ENCODE measurements at regions not wholly inside any gene's neighbourhood (a gene's known extent, or its start where the extent isn't known, plus 50 kb on each side); places are given as distances from the start of the nearest gene placed in this dataset.
A peak's percentile ranks its signal among the peaks of the same experiment; 100 is the strongest.

DNA sequence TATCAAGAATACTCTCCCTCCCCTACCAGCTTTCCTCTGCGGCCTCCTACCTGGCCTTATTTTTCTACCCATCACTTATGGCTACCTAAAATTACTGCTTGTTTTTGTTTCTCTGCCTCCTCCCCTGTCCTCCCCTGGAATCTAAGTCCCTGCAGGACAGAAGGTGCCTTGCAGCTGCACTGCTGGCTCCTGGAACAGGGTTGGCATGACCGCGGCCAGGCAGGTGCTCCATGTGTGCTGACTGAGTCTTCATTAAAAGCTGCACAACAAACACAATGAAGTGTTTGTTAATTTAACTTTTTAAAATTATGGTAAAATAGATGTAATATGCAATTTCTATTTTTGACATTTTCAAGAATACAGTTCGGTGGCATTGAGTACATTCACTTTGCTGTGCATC, 171.9 kb upstream of the FHL2 start:
- peaks cover 0 to 7% (median 0%) of the 10 kb centered on the region in 3 donors for H3K27me3 ChIP-seq (ENCODE audit: control insufficient read depth in 3 of 3, insufficient read depth in 3 of 3, low read length in 3 of 3)
- H3K4me1 ChIP-seq (ENCODE audit: control insufficient read depth in 3 of 3, insufficient read depth in 2 of 3, low read depth in 1 of 3, low read length in 2 of 3), result peaks cover 0 to 3% (median 2%) of the 10 kb centered on the region in 3 donors
- H3K27ac ChIP-seq (ENCODE audit: low read depth in 1 of 3, low read length in 2 of 3), result no peak overlapping the region
- H3K36me3 ChIP-seq (ENCODE audit: control insufficient read depth in 3 of 3, insufficient read depth in 2 of 3, low read depth in 1 of 3, low read length in 3 of 3), result no peaks in the 10 kb centered on the region
- no peaks in the 10 kb centered on the region for H3K9me3 ChIP-seq (ENCODE audit: control insufficient read depth in 2 of 2, insufficient read depth in 1 of 2, low read depth in 1 of 2, low read length in 1 of 2)
- H3K4me3 ChIP-seq (ENCODE audit: low read depth in 1 of 3, low read length in 3 of 3), result no peak overlapping the region
- no peak for FAIRE-seq
- WGBS, 3 donors, result 90 to 96% (median 93%) methylated on average over 4 of the region's 4 CpGs
- no peak for DNase-seq

DNA sequence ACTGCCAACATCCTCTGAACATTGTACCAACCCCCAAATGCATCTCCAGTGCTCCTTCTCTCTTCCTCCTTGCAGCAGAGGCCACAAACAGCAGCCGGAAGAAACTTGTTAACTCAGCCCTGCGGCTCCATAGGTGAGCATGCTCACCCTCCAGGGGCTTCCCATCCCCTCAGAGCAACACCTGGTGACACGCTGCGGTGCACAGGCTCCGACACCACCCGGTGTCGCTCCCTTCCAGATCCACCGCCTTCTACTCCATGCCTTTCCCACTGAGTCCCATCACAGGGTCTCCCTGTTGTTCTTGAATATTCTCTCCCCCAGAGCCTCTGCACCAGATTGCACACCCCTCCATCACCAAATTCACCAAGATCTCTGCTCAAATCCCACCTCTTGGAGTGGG, 171.5 kb upstream of the FHL2 start:
- 92 to 96% (median 94%) methylated on average over 8 of the region's 8 CpGs for WGBS, 3 donors
- Histone ChIP-seq H3K27me3 (ENCODE audit: control insufficient read depth in 3 of 3, insufficient read depth in 3 of 3, low read length in 3 of 3) (peaks cover 0 to 7% (median 0%) of the 10 kb centered on the region in 3 donors), H3K4me3 (ENCODE audit: low read depth in 1 of 3, low read length in 3 of 3) (no peak overlapping the region), H3K4me1 (ENCODE audit: control insufficient read depth in 3 of 3, insufficient read depth in 2 of 3, low read depth in 1 of 3, low read length in 2 of 3) (peaks cover 0 to 2% (median 0%) of the 10 kb centered on the region in 3 donors), H3K36me3 (ENCODE audit: control insufficient read depth in 3 of 3, insufficient read depth in 2 of 3, low read depth in 1 of 3, low read length in 3 of 3) (no peaks in the 10 kb centered on the region), H3K9me3 (ENCODE audit: control insufficient read depth in 2 of 2, insufficient read depth in 1 of 2, low read depth in 1 of 2, low read length in 1 of 2) (no peaks in the 10 kb centered on the region), H3K27ac (ENCODE audit: low read depth in 1 of 3, low read length in 2 of 3) (no peak overlapping the region)
- FAIRE-seq (no peak), DNase-seq (no peak)

DNA sequence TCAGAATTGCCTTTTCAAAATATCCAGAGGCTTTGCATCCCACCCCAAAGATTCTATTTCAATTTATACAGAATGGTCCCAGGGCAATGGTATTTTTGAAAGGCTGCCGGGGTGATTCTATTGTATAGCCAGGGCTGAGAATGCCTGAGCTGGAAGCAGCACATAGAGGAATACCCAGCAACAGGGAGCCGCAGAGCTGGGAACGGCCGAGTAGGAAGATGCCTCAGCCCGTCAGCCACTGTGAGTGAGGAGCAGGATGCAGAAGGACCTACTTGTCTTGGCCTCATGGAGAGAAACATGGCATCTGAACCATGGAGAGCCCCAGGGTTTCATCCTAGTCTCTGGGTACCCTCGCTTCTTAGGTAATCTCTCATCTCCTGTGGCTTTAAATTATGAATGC, 170.8 kb upstream of the FHL2 start:
- Histone ChIP-seq H3K9me3 (ENCODE audit: control insufficient read depth in 2 of 2, insufficient read depth in 1 of 2, low read depth in 1 of 2, low read length in 1 of 2) (peaks cover 0 to 7% of the 10 kb centered on the region in 2 donors), H3K27ac (ENCODE audit: low read depth in 1 of 3, low read length in 2 of 3) (no peak overlapping the region), H3K36me3 (ENCODE audit: control insufficient read depth in 3 of 3, insufficient read depth in 2 of 3, low read depth in 1 of 3, low read length in 3 of 3) (no peaks in the 10 kb centered on the region), H3K27me3 (ENCODE audit: control insufficient read depth in 3 of 3, insufficient read depth in 3 of 3, low read length in 3 of 3) (peaks cover 0 to 7% (median 0%) of the 10 kb centered on the region in 3 donors), H3K4me3 (ENCODE audit: low read depth in 1 of 3, low read length in 3 of 3) (no peak overlapping the region), H3K4me1 (ENCODE audit: control insufficient read depth in 3 of 3, insufficient read depth in 2 of 3, low read depth in 1 of 3, low read length in 2 of 3) (peaks cover 0 to 2% (median 0%) of the 10 kb centered on the region in 3 donors)
- DNase-seq (no peak), FAIRE-seq (no peak)
- WGBS, 3 donors, result 87 to 93% (median 87%) methylated on average over 6 of the region's 6 CpGs

DNA sequence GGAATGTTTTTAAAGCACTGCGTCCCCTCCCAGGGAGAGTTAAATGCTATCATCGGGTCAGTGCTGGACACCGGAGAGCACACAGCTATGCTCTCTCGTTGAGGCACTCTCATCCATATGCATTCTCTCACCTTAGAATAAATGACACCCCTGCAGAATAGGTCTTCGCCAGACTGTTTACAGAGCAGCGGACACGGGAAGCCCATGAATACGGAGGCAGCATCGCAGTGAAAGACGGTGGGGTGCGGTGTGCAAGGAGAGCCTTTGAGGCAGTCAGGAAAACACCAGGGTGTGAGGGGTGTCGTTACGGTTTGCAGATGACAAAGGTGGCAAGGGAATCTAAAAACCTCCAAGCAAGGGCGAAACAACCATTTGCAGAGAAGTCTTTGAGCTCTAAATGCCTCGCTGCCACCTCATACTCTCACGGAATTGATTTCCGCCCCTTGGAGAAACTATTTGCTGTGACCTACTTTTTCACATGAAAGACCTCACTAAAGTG, 169.2 kb upstream of the FHL2 start:
- Histone ChIP-seq H3K27me3 (ENCODE audit: control insufficient read depth in 3 of 3, insufficient read depth in 3 of 3, low read length in 3 of 3) (peaks cover 0 to 7% (median 0%) of the 10 kb centered on the region in 3 donors), H3K36me3 (ENCODE audit: control insufficient read depth in 3 of 3, insufficient read depth in 2 of 3, low read depth in 1 of 3, low read length in 3 of 3) (no peaks in the 10 kb centered on the region), H3K27ac (ENCODE audit: low read depth in 1 of 3, low read length in 2 of 3) (peak overlapping the region in 1 of 3 donors; percentile 14), H3K4me1 (ENCODE audit: control insufficient read depth in 3 of 3, insufficient read depth in 2 of 3, low read depth in 1 of 3, low read length in 2 of 3) (no peaks in the 10 kb centered on the region), H3K9me3 (ENCODE audit: control insufficient read depth in 2 of 2, insufficient read depth in 1 of 2, low read depth in 1 of 2, low read length in 1 of 2) (peaks cover 0 to 9% of the 10 kb centered on the region in 2 donors), H3K4me3 (ENCODE audit: low read depth in 1 of 3, low read length in 3 of 3) (no peak overlapping the region)
- no peak for FAIRE-seq
- DNase-seq, result no peak
- WGBS, 3 donors, result 55 to 73% (median 67%) methylated on average over 17 of the region's 17 CpGs

DNA sequence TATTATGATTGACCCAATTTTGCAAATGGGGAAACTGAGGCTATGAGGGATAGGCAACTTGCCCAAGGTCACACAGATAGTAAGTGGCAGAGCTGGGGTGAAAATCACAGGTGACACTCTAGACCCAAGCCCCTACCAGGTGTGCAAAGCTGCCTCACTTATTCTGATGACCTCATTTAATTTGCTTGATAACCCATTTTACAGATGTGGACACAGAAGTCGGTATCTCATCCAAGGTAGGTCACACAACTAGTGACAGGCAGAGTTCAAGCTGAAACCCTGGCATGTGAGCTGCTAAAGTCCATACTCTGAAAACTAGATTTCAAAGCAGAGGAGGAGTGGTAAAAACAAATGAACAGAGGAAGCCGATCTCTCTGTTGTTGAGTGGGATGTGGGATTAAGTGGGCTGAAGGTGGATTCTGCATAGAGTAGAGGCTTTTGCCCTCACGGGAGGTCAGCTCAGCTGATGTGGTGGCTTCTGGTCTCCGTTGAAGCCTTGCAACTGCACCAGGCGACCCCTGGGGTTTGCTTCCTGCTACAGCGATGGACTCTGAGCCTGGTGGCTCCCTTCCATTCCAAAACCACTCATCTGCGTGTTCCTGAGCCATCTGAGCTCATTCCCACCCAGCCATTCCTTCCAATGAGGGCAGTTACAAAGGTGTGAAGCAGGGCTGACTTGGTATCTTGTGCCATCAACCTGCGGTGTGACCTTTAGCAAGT, 164.3 kb upstream of the FHL2 start:
- 55 to 73% (median 64%) methylated on average over 8 of the region's 8 CpGs for WGBS, 3 donors
- peaks cover 0 to 9% of the 10 kb centered on the region in 2 donors for H3K9me3 ChIP-seq (ENCODE audit: control insufficient read depth in 2 of 2, insufficient read depth in 1 of 2, low read depth in 1 of 2, low read length in 1 of 2)
- no peaks in the 10 kb centered on the region for H3K36me3 ChIP-seq (ENCODE audit: control insufficient read depth in 3 of 3, insufficient read depth in 2 of 3, low read depth in 1 of 3, low read length in 3 of 3)
- H3K27ac ChIP-seq (ENCODE audit: low read depth in 1 of 3, low read length in 2 of 3), result no peak overlapping the region
- peaks cover 0 to 8% (median 0%) of the 10 kb centered on the region in 3 donors for H3K27me3 ChIP-seq (ENCODE audit: control insufficient read depth in 3 of 3, insufficient read depth in 3 of 3, low read length in 3 of 3)
- no peak overlapping the region for H3K4me3 ChIP-seq (ENCODE audit: low read depth in 1 of 3, low read length in 3 of 3)
- FAIRE-seq (no peak), DNase-seq (no peak)
- no peaks in the 10 kb centered on the region for H3K4me1 ChIP-seq (ENCODE audit: control insufficient read depth in 3 of 3, insufficient read depth in 2 of 3, low read depth in 1 of 3, low read length in 2 of 3)

DNA sequence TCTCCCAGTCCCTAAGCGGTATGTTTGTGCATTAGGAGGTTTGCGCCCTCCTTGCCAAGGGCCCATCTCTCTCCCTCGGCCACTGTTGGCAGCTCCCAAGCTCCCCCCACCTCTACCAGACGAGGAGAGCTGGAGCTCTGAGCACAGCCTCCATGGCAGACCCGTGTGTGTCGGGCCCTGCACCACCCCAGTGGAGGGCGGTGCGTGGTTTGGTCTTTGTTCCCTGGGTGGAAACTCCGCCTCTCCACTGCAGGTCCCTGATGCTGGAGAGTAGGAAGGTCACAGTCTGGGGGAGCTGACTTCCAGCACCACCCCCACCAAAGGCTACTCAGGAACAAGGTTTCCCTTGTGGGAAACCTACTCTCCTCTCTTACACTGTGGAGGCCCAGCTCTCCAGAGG, 162.6 kb upstream of the FHL2 start:
- Histone ChIP-seq H3K4me1 (ENCODE audit: control insufficient read depth in 3 of 3, insufficient read depth in 2 of 3, low read depth in 1 of 3, low read length in 2 of 3) (no peaks in the 10 kb centered on the region), H3K9me3 (ENCODE audit: control insufficient read depth in 2 of 2, insufficient read depth in 1 of 2, low read depth in 1 of 2, low read length in 1 of 2) (peaks cover 0 to 9% of the 10 kb centered on the region in 2 donors), H3K27me3 (ENCODE audit: control insufficient read depth in 3 of 3, insufficient read depth in 3 of 3, low read length in 3 of 3) (peaks cover 0 to 7% (median 0%) of the 10 kb centered on the region in 3 donors), H3K4me3 (ENCODE audit: low read depth in 1 of 3, low read length in 3 of 3) (no peak overlapping the region), H3K36me3 (ENCODE audit: control insufficient read depth in 3 of 3, insufficient read depth in 2 of 3, low read depth in 1 of 3, low read length in 3 of 3) (peaks cover 0 to 3% (median 0%) of the 10 kb centered on the region in 3 donors), H3K27ac (ENCODE audit: low read depth in 1 of 3, low read length in 2 of 3) (no peak overlapping the region)
- 55 to 84% (median 66%) methylated on average over 9 of the region's 9 CpGs for WGBS, 3 donors
- DNase-seq, result no peak
- no peak for FAIRE-seq

DNA sequence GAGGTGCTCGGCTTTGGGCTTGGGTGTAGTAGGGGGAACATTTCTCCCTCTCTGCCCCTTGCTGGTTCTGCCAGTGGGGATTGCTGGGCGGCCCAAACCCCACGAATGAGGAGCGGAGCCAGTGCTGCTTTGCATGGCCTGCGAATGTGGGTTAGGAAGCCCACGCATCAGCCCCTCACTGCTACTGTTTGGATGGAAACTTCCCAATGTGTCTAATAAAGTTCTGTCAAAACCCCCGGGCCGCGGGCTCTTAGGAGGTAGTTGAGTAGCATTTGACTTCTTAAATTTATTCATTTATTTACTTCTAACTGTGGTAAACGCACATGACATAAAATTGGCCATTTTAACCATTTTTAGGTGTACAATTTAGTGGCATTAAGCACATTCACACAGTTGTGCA, 161.3 kb upstream of the FHL2 start:
- Histone ChIP-seq H3K27me3 (ENCODE audit: control insufficient read depth in 3 of 3, insufficient read depth in 3 of 3, low read length in 3 of 3) (peaks cover 0 to 10% (median 0%) of the 10 kb centered on the region in 3 donors), H3K36me3 (ENCODE audit: control insufficient read depth in 3 of 3, insufficient read depth in 2 of 3, low read depth in 1 of 3, low read length in 3 of 3) (peaks cover 0 to 3% (median 0%) of the 10 kb centered on the region in 3 donors), H3K9me3 (ENCODE audit: control insufficient read depth in 2 of 2, insufficient read depth in 1 of 2, low read depth in 1 of 2, low read length in 1 of 2) (peaks cover 0 to 7% of the 10 kb centered on the region in 2 donors), H3K4me1 (ENCODE audit: control insufficient read depth in 3 of 3, insufficient read depth in 2 of 3, low read depth in 1 of 3, low read length in 2 of 3) (no peaks in the 10 kb centered on the region), H3K27ac (ENCODE audit: low read depth in 1 of 3, low read length in 2 of 3) (no peak overlapping the region), H3K4me3 (ENCODE audit: low read depth in 1 of 3, low read length in 3 of 3) (no peak overlapping the region)
- FAIRE-seq (no peak), DNase-seq (no peak)
- 76 to 93% (median 88%) methylated on average over 10 of the region's 10 CpGs for WGBS, 3 donors

DNA sequence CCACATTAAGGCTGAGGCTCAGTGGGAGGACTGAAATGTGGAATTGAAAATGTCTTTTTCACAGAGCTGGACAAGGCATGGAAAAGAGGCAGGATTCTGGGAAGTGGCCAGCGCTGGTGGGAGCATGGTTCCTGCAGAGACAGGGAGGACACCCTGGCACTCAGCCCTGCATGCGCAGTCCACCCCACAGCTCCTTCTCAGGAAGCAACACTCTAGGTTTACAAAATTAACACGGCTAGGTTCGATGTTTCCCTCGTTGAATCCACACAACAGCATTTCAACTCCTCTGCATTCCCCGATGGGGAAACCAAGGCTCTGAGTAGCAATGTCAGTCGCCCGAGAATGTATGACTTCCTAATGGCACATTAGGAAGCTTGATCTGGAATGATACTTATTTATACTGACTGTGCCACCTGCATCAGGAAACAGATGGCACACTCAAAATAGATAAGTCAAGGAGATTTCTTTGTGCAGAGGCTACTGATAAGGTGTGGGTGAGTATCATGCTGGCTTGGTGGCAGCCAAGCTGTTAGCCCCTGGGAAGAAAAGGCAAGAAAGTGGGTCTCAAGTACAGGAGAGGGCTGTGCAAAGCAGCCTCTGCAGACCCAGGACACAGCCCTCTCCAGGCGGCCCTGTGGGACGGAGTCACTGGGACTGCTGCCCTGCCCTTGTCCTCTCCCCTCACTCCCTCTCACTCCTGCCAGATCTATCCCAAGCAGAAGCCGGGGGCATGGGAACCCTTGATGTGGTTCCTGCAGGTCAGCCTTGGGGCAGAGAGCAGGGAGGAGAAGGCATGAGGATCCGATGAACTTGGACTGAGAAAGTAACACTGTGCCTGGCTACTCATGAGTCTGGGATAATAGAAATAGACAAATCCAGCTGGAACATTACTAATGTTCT, 158.4 kb upstream of the FHL2 start:
- DNase-seq (no peak), FAIRE-seq (no peak)
- WGBS, 3 donors, result 57 to 78% (median 67%) methylated on average over 12 of the region's 12 CpGs
- peaks cover 0 to 3% (median 0%) of the 10 kb centered on the region in 3 donors for H3K36me3 ChIP-seq (ENCODE audit: control insufficient read depth in 3 of 3, insufficient read depth in 2 of 3, low read depth in 1 of 3, low read length in 3 of 3)
- no peaks in the 10 kb centered on the region for H3K4me1 ChIP-seq (ENCODE audit: control insufficient read depth in 3 of 3, insufficient read depth in 2 of 3, low read depth in 1 of 3, low read length in 2 of 3)
- H3K27ac ChIP-seq (ENCODE audit: low read depth in 1 of 3, low read length in 2 of 3), result no peak overlapping the region
- peaks cover 0 to 10% (median 0%) of the 10 kb centered on the region in 3 donors for H3K27me3 ChIP-seq (ENCODE audit: control insufficient read depth in 3 of 3, insufficient read depth in 3 of 3, low read length in 3 of 3)
- H3K9me3 ChIP-seq (ENCODE audit: control insufficient read depth in 2 of 2, insufficient read depth in 1 of 2, low read depth in 1 of 2, low read length in 1 of 2), result no peaks in the 10 kb centered on the region
- H3K4me3 ChIP-seq (ENCODE audit: low read depth in 1 of 3, low read length in 3 of 3), result no peak overlapping the region
